H9 (cell line): ENCODE measurements at regions not wholly inside any gene's neighbourhood (a gene's known extent, or its start where the extent isn't known, plus 50 kb on each side); places are given as distances from the start of the nearest gene placed in this dataset.

Experiments used
- DNase-seq: peaks from one replicate; pipeline ENCODE4 v3.0.0-alpha.2; 2017
- H2AFZ ChIP-seq: one replicate; pipeline ENCODE4 v1.6.1; 2013; ENCODE audit warnings: mild to moderate bottlenecking, low read length, control low read depth, moderate library complexity
- H2AK5ac ChIP-seq: 2 replicates; pipeline ENCODE4 v1.6.1; 2013; ENCODE audit warnings: low read length, control low read depth, mixed read lengths; ENCODE audit not compliant: insufficient read length
- H2BK120ac ChIP-seq: one replicate; pipeline ENCODE4 v1.6.1; 2013; ENCODE audit warnings: low read depth, mild to moderate bottlenecking, low read length, control low read depth, inconsistent platforms; ENCODE audit not compliant: poor library complexity, severe bottlenecking
- H2BK12ac ChIP-seq: 2 replicates; pipeline ENCODE4 v1.6.1; 2013; ENCODE audit warnings: low read length, control low read depth, mixed read lengths, low read depth; ENCODE audit not compliant: insufficient read length
- H2BK15ac ChIP-seq: 2 replicates; pipeline ENCODE4 v1.6.1; 2013; ENCODE audit warnings: low read depth, low read length, control low read depth
- H2BK20ac ChIP-seq: one replicate; pipeline ENCODE4 v1.6.1; 2013; ENCODE audit warnings: low read depth, mild to moderate bottlenecking, low read length, control low read depth, inconsistent platforms; ENCODE audit not compliant: poor library complexity, severe bottlenecking
- H2BK5ac ChIP-seq: 2 replicates; pipeline ENCODE4 v1.6.1; 2013; ENCODE audit warnings: low read length, control low read depth, mixed read lengths; ENCODE audit not compliant: insufficient read length
- H3K14ac ChIP-seq: 2 replicates; pipeline ENCODE4 v1.6.1; 2013; ENCODE audit warnings: low read length, control low read depth; ENCODE audit not compliant: insufficient read depth
- H3K18ac ChIP-seq: 2 replicates; pipeline ENCODE4 v1.6.1; 2013; ENCODE audit warnings: low read depth, mild to moderate bottlenecking, mixed read lengths, low read length, control low read depth; ENCODE audit not compliant: insufficient read length
- H3K23ac ChIP-seq: 2 replicates; pipeline ENCODE4 v1.6.1; 2013; ENCODE audit warnings: low read length, control low read depth, mixed read lengths, low read depth; ENCODE audit not compliant: insufficient read length
- H3K23me2 ChIP-seq: 2 replicates; pipeline ENCODE4 v1.6.1; 2013; ENCODE audit warnings: low read depth, mild to moderate bottlenecking, mixed read lengths, low read length, control low read depth; ENCODE audit not compliant: insufficient read length, poor library complexity, severe bottlenecking
- H3K27ac ChIP-seq: 2 replicates; pipeline ENCODE4 v1.5.1; 2013; ENCODE audit warnings: low read length, control low read depth, mixed read lengths, low read depth; ENCODE audit not compliant: insufficient read length
- H3K27me3 ChIP-seq: 2 replicates; pipeline ENCODE4 v1.6.1; 2013; ENCODE audit warnings: low read length, control low read depth, inconsistent platforms; ENCODE audit not compliant: insufficient read depth
- H3K4ac ChIP-seq: 2 replicates; pipeline ENCODE4 v1.6.1; 2013; ENCODE audit warnings: low read depth, mild to moderate bottlenecking, control low read depth, inconsistent platforms, low read length, moderate library complexity
- H3K4me1 ChIP-seq: 2 replicates; pipeline ENCODE4 v1.6.1; 2013; ENCODE audit warnings: low read length, control low read depth, inconsistent platforms; ENCODE audit not compliant: insufficient read depth
- H3K4me2 ChIP-seq: 2 replicates; pipeline ENCODE4 v1.6.1; 2013; ENCODE audit warnings: low read length, control low read depth, mixed read lengths; ENCODE audit not compliant: insufficient read length, insufficient read depth
- H3K56ac ChIP-seq: 2 replicates; pipeline ENCODE4 v1.6.1; 2013; ENCODE audit warnings: low read depth, mild to moderate bottlenecking, mixed read lengths, low read length, control low read depth; ENCODE audit not compliant: insufficient read length
- H3K79me1 ChIP-seq: 2 replicates; pipeline ENCODE4 v1.6.1; 2013; ENCODE audit warnings: low read depth, mild to moderate bottlenecking, moderate library complexity, low read length, control low read depth, inconsistent platforms; ENCODE audit not compliant: insufficient read depth, poor library complexity, severe bottlenecking
- H3K79me2 ChIP-seq: 2 replicates; pipeline ENCODE4 v1.6.1; 2013; ENCODE audit warnings: low read length, control low read depth, inconsistent platforms; ENCODE audit not compliant: insufficient read depth
- H3K9ac ChIP-seq: 2 replicates; pipeline ENCODE4 v1.6.1; 2013; ENCODE audit warnings: low read length, control low read depth, mixed read lengths; ENCODE audit not compliant: insufficient read length; ENCODE audit errors: extremely low read depth
- H3K9me3 ChIP-seq: one replicate; pipeline ENCODE4 v1.6.1; 2013; ENCODE audit warnings: low read depth, low read length, inconsistent platforms; ENCODE audit not compliant: control insufficient read depth
- H3T11ph ChIP-seq: one replicate; pipeline ENCODE4 v1.6.1; 2013; ENCODE audit warnings: mild to moderate bottlenecking, low read length, control low read depth, inconsistent platforms
- H4K20me1 ChIP-seq: one replicate; pipeline ENCODE4 v1.6.1; 2013; ENCODE audit not compliant: control insufficient read depth, insufficient read length, insufficient read depth
- H4K5ac ChIP-seq: 2 replicates; pipeline ENCODE4 v1.6.1; 2013; ENCODE audit warnings: low read depth, mild to moderate bottlenecking, mixed read lengths, low read length, control low read depth; ENCODE audit not compliant: insufficient read length
- H4K8ac ChIP-seq: replicated peaks from 2 replicates; pipeline ENCODE4 v1.6.1; 2013; ENCODE audit warnings: low read length, control low read depth, mixed read lengths, low read depth; ENCODE audit not compliant: insufficient read length
- H4K91ac ChIP-seq: 2 replicates; pipeline ENCODE4 v1.6.1; 2013; ENCODE audit warnings: low read depth, mild to moderate bottlenecking, moderate library complexity, mixed read lengths, low read length, control low read depth; ENCODE audit not compliant: insufficient read length
- H3K27ac Mint-ChIP-seq, 3 experiments: 2 replicates in 2 of 3; 3 replicates in 1 of 3; pipeline ENCODE4 v1.8.0; 2020 to 2021; ENCODE audit warnings: mixed read lengths in 3 of 3, mild to moderate bottlenecking in 1 of 3, moderate library complexity in 1 of 3
- H3K27me3 Mint-ChIP-seq: 2 replicates; pipeline ENCODE4 v1.8.0; 2021; ENCODE audit warnings: low read depth, mild to moderate bottlenecking, moderate library complexity, mixed read lengths
- H3K36me3 Mint-ChIP-seq, 3 experiments: 2 replicates in 2 of 3; 3 replicates in 1 of 3; pipeline ENCODE4 v1.8.0; 2020 to 2021; ENCODE audit warnings: low read depth in 3 of 3, mixed read lengths in 3 of 3; ENCODE audit not compliant: insufficient read depth in 1 of 3
- H3K4me1 Mint-ChIP-seq, 2 experiments: 2 replicates each; pipeline ENCODE4 v1.8.0; 2020; ENCODE audit warnings: mixed read lengths in 2 of 2
- H3K4me3 Mint-ChIP-seq, 2 experiments: 2 replicates in 1 of 2; 3 replicates in 1 of 2; pipeline ENCODE4 v1.8.0; 2020 to 2021; ENCODE audit warnings: mild to moderate bottlenecking in 2 of 2, mixed read lengths in 2 of 2, moderate library complexity in 1 of 2
- H3K9me3 Mint-ChIP-seq, 2 experiments: 2 replicates in 1 of 2; 3 replicates in 1 of 2; pipeline ENCODE4 v1.8.0; 2020; ENCODE audit warnings: mild to moderate bottlenecking in 2 of 2, mixed read lengths in 2 of 2, moderate library complexity in 1 of 2
- CTCF ChIP-seq: fragments of 200-600 bp; sonication (generic); conservative IDR thresholded peaks from 3 replicates; pipeline ENCODE4 v1.8.0; 2021; ENCODE audit warnings: antibody characterized with exemption, mild to moderate bottlenecking
- WGBS: extraction: QIAGEN DNeasy Blood & Tissue Kit; methylation state at CpG from one replicate; pipeline ENCODE4 v1.1.7; 2013; ENCODE audit warnings: missing lambda C conversion rate, low lambda C conversion rate, mixed read lengths; ENCODE audit not compliant: insufficient read length; ENCODE audit errors: extremely low coverage; 5-methylcytosine and 5-hydroxymethylcytosine counted together

DNA sequence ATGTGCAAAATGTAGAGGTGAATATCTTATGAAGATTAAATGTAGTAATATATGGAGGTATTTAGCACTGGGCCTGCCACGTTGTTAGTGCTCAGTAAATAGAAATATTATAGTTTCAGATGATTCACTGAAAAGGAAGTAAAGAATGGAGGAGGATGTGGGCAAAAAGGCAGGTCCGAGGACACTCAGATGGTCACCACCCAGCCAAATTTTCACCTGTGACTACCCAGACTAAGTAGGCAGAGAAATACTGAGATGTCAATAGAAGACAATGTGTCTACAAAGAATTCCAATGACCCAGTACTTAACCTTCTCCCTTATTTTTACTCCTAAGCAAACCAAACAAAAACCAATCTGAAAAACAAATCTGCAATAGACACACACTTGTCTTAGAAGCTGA is 70.3 kb upstream of the ATP10B start:
- no CpG with 5 or more reads among the region's 2 CpGs for WGBS
- Histone ChIP-seq H3K23me2 (no peaks in the 10 kb centered on the region), H3K4me2 (no peak overlapping the region)

More for the DNA sequence above, 70.3 kb upstream of the ATP10B start:
- Histone ChIP-seq H3K79me2 (no peaks in the 10 kb centered on the region), H4K5ac (no peak overlapping the region), H3K27ac (no peak overlapping the region), H4K8ac (no peak overlapping the region), H2BK120ac (no peak overlapping the region), H3K23ac (no peak overlapping the region), H3K79me1 (no peaks in the 10 kb centered on the region), H3K9ac (no peak overlapping the region), H4K20me1 (no peaks in the 10 kb centered on the region), H3K4me1 (no peaks in the 10 kb centered on the region), H3K14ac (no peak overlapping the region), H3K56ac (no peak overlapping the region), H2BK5ac (no peak overlapping the region), H3K9me3 (no peaks in the 10 kb centered on the region), H3K4ac (no peak overlapping the region), H3K27me3 (no peaks in the 10 kb centered on the region), H3T11ph (no peak overlapping the region), H2BK20ac (no peak overlapping the region), H2BK12ac (no peak overlapping the region), H3K18ac (no peak overlapping the region), H2BK15ac (no peak overlapping the region), H2AFZ (no peak overlapping the region), H2AK5ac (no peak overlapping the region), H4K91ac (no peak overlapping the region)
- H3K27me3 Mint-ChIP-seq, result no peaks in the 10 kb centered on the region
- H3K27ac Mint-ChIP-seq, result no peak overlapping the region
- no peak for DNase-seq
- no peaks in the 10 kb centered on the region; a peak in 1 of 7 replicates for H3K36me3 Mint-ChIP-seq
- no peak for TF ChIP-seq CTCF
- H3K9me3 Mint-ChIP-seq, result no peaks in the 10 kb centered on the region
- H3K4me3 Mint-ChIP-seq, result no peak overlapping the region
- H3K4me1 Mint-ChIP-seq, result peaks cover 32% of the 10 kb centered on the region in 2 experiments
